AG10803 (cell line): ENCODE measurements at regions not wholly inside any gene's neighbourhood (a gene's known extent, or its start where the extent isn't known, plus 50 kb on each side); places are given as distances from the start of the nearest gene placed in this dataset.
A peak's percentile ranks its signal among the peaks of the same experiment; 100 is the strongest.

Experiments used
- DNase-seq: peaks from one replicate; pipeline ENCODE4 v3.0.0; 2010; ENCODE audit warnings: low read depth
- H3K4me3 ChIP-seq: 2 replicates; pipeline ENCODE4 v1.5.1; 2011; ENCODE audit warnings: mild to moderate bottlenecking, low read length, control low read depth
- CTCF ChIP-seq: conservative IDR thresholded peaks from 2 replicates; pipeline ENCODE4 v1.5.1; 2011; ENCODE audit warnings: mild to moderate bottlenecking, low read length, control low read depth, inconsistent platforms

- TF ChIP-seq CTCF = no peak
- DNase-seq = no peak
- no peak overlapping the region for H3K4me3 ChIP-seq
Observed at GRCh38 chr9:106075236-106075959, 381.1 kb downstream of the TMEM38B start.

- no peak for TF ChIP-seq CTCF
- peak; percentile 91 for DNase-seq
- no peak overlapping the region for H3K4me3 ChIP-seq
Observed at GRCh38 chr9:106075960-106076327, 381.6 kb downstream of the TMEM38B start.

- TF ChIP-seq CTCF = no peak
- no peak for DNase-seq
- no peak overlapping the region for H3K4me3 ChIP-seq
Observed at GRCh38 chr9:106076711-106077110, 382.4 kb downstream of the TMEM38B start.

- no peak for DNase-seq
- TF ChIP-seq CTCF = no peak
- H3K4me3 ChIP-seq = no peak overlapping the region
Observed at GRCh38 chr9:106077731-106078130, 383.4 kb downstream of the TMEM38B start.

- no peak overlapping the region for H3K4me3 ChIP-seq
- TF ChIP-seq CTCF = no peak
- no peak for DNase-seq
Observed at GRCh38 chr9:106082621-106083020, 388.3 kb downstream of the TMEM38B start.

GRCh38 chr9:106084702-106085101 lies 390.4 kb downstream of the TMEM38B start:
- TF ChIP-seq CTCF = no peak
- no peak for DNase-seq
- no peak overlapping the region for H3K4me3 ChIP-seq

- TF ChIP-seq CTCF = no peak
- no peak for DNase-seq
- H3K4me3 ChIP-seq = no peak overlapping the region
Observed at GRCh38 chr9:106085479-106085878, 391.1 kb downstream of the TMEM38B start.
